BLaER1 treated with 17β-estradiol and CSF1 and Interleukin-3, amounts not matched to agents 10 nM and 100 nM (cell line): ENCODE measurements at regions not wholly inside any gene's neighbourhood (a gene's known extent, or its start where the extent isn't known, plus 50 kb on each side); places are given as distances from the start of the nearest gene placed in this dataset.

Experiments
- H3K27ac ChIP-seq, 11 experiments: shearing (Covaris generic); formaldehyde crosslinking; 2 replicates each; pipeline ENCODE4 v1.8.1; 2022
- H3K27me3 ChIP-seq, 11 experiments: shearing (Covaris generic); formaldehyde crosslinking; 2 replicates each; pipeline ENCODE4 v1.8.1; 2022
- H3K36me3 ChIP-seq, 11 experiments: shearing (Covaris generic); formaldehyde crosslinking; 2 replicates each; pipeline ENCODE4 v1.8.1; 2022
- H3K4me1 ChIP-seq, 10 experiments: shearing (Covaris generic); formaldehyde crosslinking; 2 replicates each; pipeline ENCODE4 v1.8.1; 2022
- H3K4me2 ChIP-seq, 11 experiments: shearing (Covaris generic); formaldehyde crosslinking; 2 replicates each; pipeline ENCODE4 v1.8.1; 2022
- H3K4me3 ChIP-seq, 10 experiments: shearing (Covaris generic); formaldehyde crosslinking; 2 replicates each; pipeline ENCODE4 v1.8.1; 2022
- H3K9ac ChIP-seq, 11 experiments: shearing (Covaris generic); formaldehyde crosslinking; 2 replicates each; pipeline ENCODE4 v1.8.1; 2022
- H3K9me3 ChIP-seq, 11 experiments: shearing (Covaris generic); formaldehyde crosslinking; replicated peaks in 1 of 11; 2 replicates each; pipeline ENCODE4 v1.8.1; 2022
- H4K20me1 ChIP-seq, 11 experiments: shearing (Covaris generic); formaldehyde crosslinking; 2 replicates each; pipeline ENCODE4 v1.8.1; 2022
- Cebpa-rat ChIP-seq, 11 experiments: shearing (Covaris generic); IDR thresholded peaks; 2 replicates each; pipeline ENCODE4 v1.8.1; 2022

DNA sequence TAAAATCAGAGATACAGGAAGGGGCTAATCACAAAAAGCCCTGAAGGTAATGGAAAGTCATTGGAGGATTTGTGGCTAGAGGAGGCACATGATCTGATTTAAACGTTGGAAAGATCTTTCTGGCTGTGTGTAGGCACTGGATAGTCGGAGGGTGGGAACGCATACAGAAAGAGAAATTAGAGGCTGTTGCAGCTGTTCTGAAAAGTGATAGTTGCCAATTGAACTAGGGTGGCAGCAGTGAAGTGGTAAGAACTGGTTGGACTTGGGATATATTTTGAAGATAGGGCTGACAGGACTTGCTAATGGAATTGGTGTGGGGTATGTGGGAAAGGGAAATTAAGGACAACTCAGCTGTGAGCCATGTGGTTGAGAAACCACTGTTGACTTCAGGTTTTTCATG, 223.6 kb downstream of the OGFRL1 start:
- Histone ChIP-seq H3K27ac (no peak overlapping the region), H3K4me2 (0 out of 22 replicates have a peak overlapping the region, but pooled peaks of 1 of the 11 experiments have one; percentile 5), H3K27me3 (no peaks in the 10 kb centered on the region), H3K4me1 (peaks cover 8 to 22% (median 19%) of the 10 kb centered on the region in 10 experiments; a peak in 18 of 20 replicates), H3K36me3 (no peaks in the 10 kb centered on the region), H3K9me3 (peaks cover 0 to 9% (median 0%) of the 10 kb centered on the region in 11 experiments; a peak in 3 of 22 replicates), H3K4me3 (no peak overlapping the region), H4K20me1 (no peaks in the 10 kb centered on the region), H3K9ac (no peak overlapping the region)
- no peak for TF ChIP-seq Cebpa-rat (IDR thresholded peaks at IDR 0.05)

DNA sequence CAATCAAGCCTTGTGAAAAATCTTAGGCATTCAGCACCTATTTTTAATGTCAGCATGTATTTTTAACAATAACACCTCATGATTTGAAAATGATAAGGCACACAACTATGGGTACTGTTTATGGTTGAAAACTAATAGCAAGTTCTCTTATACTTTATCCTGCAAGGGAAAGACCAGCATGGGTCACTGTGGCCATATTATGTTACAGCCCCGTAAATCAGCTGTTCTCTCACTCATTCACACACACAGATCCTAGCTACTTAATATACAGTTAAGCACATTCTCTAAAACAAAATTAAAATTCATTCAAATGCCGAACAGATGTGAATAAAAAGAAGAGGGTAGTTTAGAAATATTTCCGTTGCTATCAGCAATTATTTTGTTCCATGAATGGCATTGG, 224.4 kb downstream of the OGFRL1 start:
- H3K27me3 ChIP-seq = no peaks in the 10 kb centered on the region

DNA sequence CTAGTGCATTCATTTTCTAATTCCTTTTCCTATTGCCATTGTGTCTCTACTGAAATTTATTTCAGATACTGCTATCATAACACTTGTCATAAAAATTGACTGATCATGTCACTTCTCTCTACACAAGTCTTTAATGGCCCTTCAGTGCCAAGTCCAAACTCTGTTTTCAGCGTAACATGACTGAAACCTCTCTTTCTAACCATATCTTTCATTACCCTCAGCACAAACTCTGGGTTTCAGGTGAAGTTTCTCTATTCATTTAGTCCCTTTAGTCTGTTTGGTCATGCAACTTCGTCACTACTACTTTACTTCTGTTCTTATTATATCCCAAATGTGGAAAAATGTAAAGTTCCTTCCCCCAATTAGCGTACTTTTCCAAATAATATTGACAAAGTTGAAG, 234.9 kb downstream of the OGFRL1 start:
- no peak for TF ChIP-seq Cebpa-rat (IDR thresholded peaks at IDR 0.05)
- H3K27me3 ChIP-seq = no peaks in the 10 kb centered on the region

More for the DNA sequence above, 224.4 kb downstream of the OGFRL1 start:
- no peak overlapping the region for H3K4me3 ChIP-seq
- no peaks in the 10 kb centered on the region for H4K20me1 ChIP-seq
- H3K36me3 ChIP-seq = no peaks in the 10 kb centered on the region
- peaks cover 8 to 22% (median 19%) of the 10 kb centered on the region in 10 experiments; a peak in 18 of 20 replicates for H3K4me1 ChIP-seq
- H3K27ac ChIP-seq = no peak overlapping the region
- H3K9ac ChIP-seq = no peak overlapping the region
- H3K4me2 ChIP-seq = no peak overlapping the region
- no peak for TF ChIP-seq Cebpa-rat (IDR thresholded peaks at IDR 0.05)
- H3K9me3 ChIP-seq = peaks cover 0 to 9% (median 0%) of the 10 kb centered on the region in 11 experiments; a peak in 3 of 22 replicates

DNA sequence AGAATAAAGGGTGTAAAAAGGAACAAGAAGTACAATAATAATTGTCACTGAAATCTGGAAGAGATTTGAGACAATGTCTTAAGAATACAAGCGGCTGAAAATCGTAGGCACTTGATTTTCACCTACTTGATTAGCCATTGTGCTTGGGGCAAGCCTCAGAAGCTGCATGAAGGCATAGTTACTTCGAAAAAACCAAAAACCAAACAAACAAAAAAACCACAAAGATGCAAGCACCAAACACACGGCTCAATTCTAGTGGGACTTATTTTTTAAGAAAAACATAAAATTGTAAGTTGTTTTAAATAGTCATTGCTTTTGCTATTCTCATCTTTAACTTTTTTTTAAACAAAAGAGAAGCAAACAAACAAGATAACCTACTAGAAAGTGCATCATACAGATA, 235.6 kb downstream of the OGFRL1 start:
- no peaks in the 10 kb centered on the region for H3K36me3 ChIP-seq
- peaks cover 0 to 19% (median 5%) of the 10 kb centered on the region in 10 experiments; a peak in 11 of 20 replicates for H3K4me1 ChIP-seq
- no peak overlapping the region for H3K9ac ChIP-seq
- no peak overlapping the region for H3K4me3 ChIP-seq
- H3K27me3 ChIP-seq = no peaks in the 10 kb centered on the region
- no peaks in the 10 kb centered on the region; a peak in 1 of 22 replicates for H3K9me3 ChIP-seq
- H4K20me1 ChIP-seq = no peaks in the 10 kb centered on the region
- no peak overlapping the region for H3K27ac ChIP-seq
- no peak overlapping the region for H3K4me2 ChIP-seq
- no peak for TF ChIP-seq Cebpa-rat (IDR thresholded peaks at IDR 0.05)

More for the DNA sequence above, 234.9 kb downstream of the OGFRL1 start:
- Histone ChIP-seq H3K9ac (no peak overlapping the region), H3K27ac (no peak overlapping the region), H3K4me2 (no peak overlapping the region), H3K4me3 (no peak overlapping the region), H3K9me3 (no peaks in the 10 kb centered on the region; a peak in 1 of 22 replicates), H3K4me1 (peaks cover 0 to 19% (median 5%) of the 10 kb centered on the region in 10 experiments; a peak in 11 of 20 replicates), H4K20me1 (no peaks in the 10 kb centered on the region), H3K36me3 (no peaks in the 10 kb centered on the region)

DNA sequence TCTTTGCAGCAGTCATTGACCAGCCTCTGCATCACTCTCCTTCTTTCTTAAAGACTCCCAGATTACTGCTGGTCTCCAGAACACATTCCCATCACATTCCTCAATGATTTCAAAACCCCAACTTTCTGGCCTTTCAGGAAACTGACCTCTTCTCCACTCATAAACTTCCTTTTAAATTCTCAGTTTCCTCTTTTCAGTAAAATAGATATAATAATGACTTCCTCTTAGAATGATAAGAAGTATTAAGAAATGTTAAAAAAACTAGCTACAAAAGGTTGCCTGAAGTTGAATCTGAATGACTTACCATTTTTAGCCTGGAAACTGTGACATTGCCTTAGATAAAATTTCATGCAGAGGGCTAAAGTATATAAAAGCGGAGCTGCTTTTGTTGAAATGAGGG, 239.3 kb downstream of the OGFRL1 start:
- Histone ChIP-seq H3K9me3 (no peaks in the 10 kb centered on the region), H3K27me3 (no peaks in the 10 kb centered on the region), H3K4me1 (peaks cover 0 to 16% (median 5%) of the 10 kb centered on the region in 10 experiments; a peak in 11 of 20 replicates), H3K9ac (no peak overlapping the region), H4K20me1 (no peaks in the 10 kb centered on the region), H3K36me3 (no peaks in the 10 kb centered on the region), H3K27ac (no peak overlapping the region), H3K4me3 (no peak overlapping the region), H3K4me2 (peak overlapping the region in 6 of 11 experiments; percentile 5 to 67 (median 44); a peak in 9 of 22 replicates)
- TF ChIP-seq Cebpa-rat (IDR thresholded peaks at IDR 0.05) = no peak

DNA sequence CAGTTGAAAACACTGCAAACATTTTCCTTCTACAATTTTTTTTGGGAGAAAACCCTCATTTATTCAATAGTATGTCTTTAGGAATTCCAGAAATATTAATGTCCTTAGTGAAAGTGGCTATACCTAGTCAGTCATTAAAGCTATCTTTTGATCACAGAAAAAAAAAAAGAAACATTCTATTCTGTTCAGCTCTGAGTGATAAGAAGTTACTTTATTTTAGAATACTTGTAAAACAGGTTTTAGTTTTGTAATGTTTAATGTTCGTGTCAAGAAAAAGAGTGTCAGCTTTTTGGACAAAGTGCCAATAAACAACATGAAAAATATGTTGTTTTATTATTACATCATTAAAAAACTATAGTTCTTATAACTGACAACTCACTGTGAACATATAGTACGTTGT, 240.4 kb downstream of the OGFRL1 start:
- Histone ChIP-seq H3K27ac (no peak overlapping the region), H3K4me1 (peaks cover 0 to 16% (median 5%) of the 10 kb centered on the region in 10 experiments; a peak in 11 of 20 replicates), H3K9ac (no peak overlapping the region), H3K4me3 (no peak overlapping the region), H3K27me3 (no peaks in the 10 kb centered on the region), H3K36me3 (no peaks in the 10 kb centered on the region), H4K20me1 (no peaks in the 10 kb centered on the region), H3K9me3 (no peaks in the 10 kb centered on the region), H3K4me2 (no peak overlapping the region)
- no peak for TF ChIP-seq Cebpa-rat (IDR thresholded peaks at IDR 0.05)

DNA sequence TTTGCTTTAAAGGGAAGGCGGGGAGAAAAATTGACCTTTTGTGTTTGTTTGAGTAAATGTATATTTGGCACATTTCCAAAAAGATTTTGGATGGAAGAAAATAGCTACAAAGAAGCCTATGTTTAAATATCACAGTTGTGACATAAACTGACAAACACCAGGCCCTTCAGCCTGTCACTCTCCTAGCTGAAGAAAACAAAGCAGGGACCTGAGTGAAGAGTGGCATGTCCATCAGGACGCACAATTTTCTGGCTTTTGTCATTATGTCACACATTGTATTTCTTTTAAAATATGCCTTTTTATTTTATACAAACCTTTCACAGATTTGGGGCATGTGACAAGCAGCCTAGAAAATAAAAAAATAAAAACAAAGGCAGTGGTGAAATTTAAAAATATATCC, 241.2 kb downstream of the OGFRL1 start:
- H4K20me1 ChIP-seq = no peaks in the 10 kb centered on the region
- no peak overlapping the region for H3K9ac ChIP-seq
- TF ChIP-seq Cebpa-rat (IDR thresholded peaks at IDR 0.05) = no peak
- H3K36me3 ChIP-seq = no peaks in the 10 kb centered on the region
- H3K9me3 ChIP-seq = no peaks in the 10 kb centered on the region
- H3K4me1 ChIP-seq = peaks cover 0 to 16% (median 5%) of the 10 kb centered on the region in 10 experiments; a peak in 11 of 20 replicates
- no peaks in the 10 kb centered on the region for H3K27me3 ChIP-seq
- no peak overlapping the region for H3K27ac ChIP-seq
- H3K4me3 ChIP-seq = no peak overlapping the region
- H3K4me2 ChIP-seq = no peak overlapping the region

DNA sequence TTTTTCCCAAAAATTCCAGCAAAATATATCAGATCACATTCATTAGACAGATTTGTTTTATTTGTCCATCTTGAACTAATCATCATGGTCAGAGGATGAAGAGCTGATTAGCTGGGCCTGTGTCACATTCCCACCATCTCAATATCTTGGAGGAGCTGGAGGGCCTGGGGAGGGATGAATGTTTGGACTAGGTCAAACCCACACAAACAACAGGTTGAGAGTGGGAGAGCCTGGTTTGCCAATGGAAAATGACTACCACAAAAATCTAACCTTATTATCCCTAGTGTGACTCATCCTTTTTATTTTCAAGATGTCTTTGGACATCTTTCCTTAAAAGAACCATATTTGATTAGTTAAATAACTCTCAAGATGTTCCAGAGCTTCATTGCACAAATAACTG, 242.4 kb downstream of the OGFRL1 start:
- Histone ChIP-seq H3K9ac (no peak overlapping the region), H3K36me3 (no peaks in the 10 kb centered on the region), H3K27me3 (no peaks in the 10 kb centered on the region), H3K4me1 (peaks cover 0 to 16% (median 5%) of the 10 kb centered on the region in 10 experiments; a peak in 11 of 20 replicates), H4K20me1 (no peaks in the 10 kb centered on the region), H3K27ac (no peak overlapping the region), H3K4me2 (no peak overlapping the region), H3K9me3 (no peaks in the 10 kb centered on the region), H3K4me3 (no peak overlapping the region)
- no peak for TF ChIP-seq Cebpa-rat (IDR thresholded peaks at IDR 0.05)

DNA sequence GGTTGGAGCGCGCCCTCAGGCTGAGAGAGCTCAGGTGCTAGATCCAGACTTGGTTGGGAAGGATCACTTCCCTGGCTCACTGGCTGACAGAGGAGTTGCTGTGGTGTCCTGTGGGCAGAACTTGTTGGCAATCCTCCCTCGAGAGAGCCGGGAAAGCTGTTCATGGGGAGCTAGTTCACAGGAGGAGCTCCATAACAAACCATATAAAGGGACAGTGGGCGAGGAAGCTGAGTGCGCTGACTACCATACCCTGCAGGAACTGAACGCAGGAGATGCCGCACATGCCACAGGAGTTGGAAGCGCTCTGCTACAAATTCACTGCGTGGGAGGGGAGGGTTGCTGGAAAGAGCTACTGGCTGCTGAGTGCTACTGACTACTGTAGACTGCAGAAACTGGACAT, 243.2 kb downstream of the OGFRL1 start:
- no peaks in the 10 kb centered on the region for H3K27me3 ChIP-seq
- no peaks in the 10 kb centered on the region for H4K20me1 ChIP-seq
- no peak for TF ChIP-seq Cebpa-rat (IDR thresholded peaks at IDR 0.05)
- no peak overlapping the region for H3K9ac ChIP-seq
- no peak overlapping the region for H3K4me2 ChIP-seq
- no peak overlapping the region for H3K4me3 ChIP-seq
- H3K36me3 ChIP-seq = no peaks in the 10 kb centered on the region
- peaks cover 0 to 15% (median 5%) of the 10 kb centered on the region in 10 experiments; a peak in 11 of 20 replicates for H3K4me1 ChIP-seq
- H3K9me3 ChIP-seq = no peaks in the 10 kb centered on the region
- no peak overlapping the region for H3K27ac ChIP-seq

DNA sequence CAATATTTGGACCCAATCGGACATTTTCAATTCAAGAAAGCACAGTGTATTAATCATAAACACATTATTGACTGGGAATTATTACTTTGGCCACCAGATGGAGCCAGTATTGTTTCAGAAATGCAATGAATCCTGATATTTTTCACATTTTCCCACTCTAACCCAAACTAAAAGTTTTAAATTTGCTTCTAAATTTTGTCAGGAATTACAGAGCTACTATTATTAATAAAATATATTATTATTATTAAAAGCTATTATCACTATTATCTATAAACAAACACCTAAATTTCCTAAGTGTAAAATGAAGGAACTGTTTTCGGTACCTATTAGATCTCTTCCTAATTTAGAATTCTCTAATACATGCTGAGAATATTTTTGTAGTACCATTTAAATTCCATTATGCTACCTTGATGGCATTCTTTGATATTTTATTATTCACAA, 245.3 kb downstream of the OGFRL1 start:
- Histone ChIP-seq H3K27ac (no peak overlapping the region), H4K20me1 (no peaks in the 10 kb centered on the region), H3K4me2 (no peak overlapping the region), H3K27me3 (no peaks in the 10 kb centered on the region), H3K9me3 (no peaks in the 10 kb centered on the region), H3K36me3 (no peaks in the 10 kb centered on the region), H3K4me3 (no peak overlapping the region), H3K4me1 (peaks cover 0 to 13% (median 0%) of the 10 kb centered on the region in 10 experiments; a peak in 5 of 20 replicates), H3K9ac (no peak overlapping the region)
- no peak for TF ChIP-seq Cebpa-rat (IDR thresholded peaks at IDR 0.05)
